Fibroblast of peridontal ligament (primary cell): ENCODE measurements at regions not wholly inside any gene's neighbourhood (a gene's known extent, or its start where the extent isn't known, plus 50 kb on each side); places are given as distances from the start of the nearest gene placed in this dataset.

Experiments used
- DNase-seq: peaks from one replicate; pipeline ENCODE4 v3.0.0-alpha.2; 2010; ENCODE audit errors: extremely low read depth

GRCh38 chr14:94924189-94924588 is 154.3 kb upstream of the GSC start:
- DNase-seq, result no peak

DNA sequence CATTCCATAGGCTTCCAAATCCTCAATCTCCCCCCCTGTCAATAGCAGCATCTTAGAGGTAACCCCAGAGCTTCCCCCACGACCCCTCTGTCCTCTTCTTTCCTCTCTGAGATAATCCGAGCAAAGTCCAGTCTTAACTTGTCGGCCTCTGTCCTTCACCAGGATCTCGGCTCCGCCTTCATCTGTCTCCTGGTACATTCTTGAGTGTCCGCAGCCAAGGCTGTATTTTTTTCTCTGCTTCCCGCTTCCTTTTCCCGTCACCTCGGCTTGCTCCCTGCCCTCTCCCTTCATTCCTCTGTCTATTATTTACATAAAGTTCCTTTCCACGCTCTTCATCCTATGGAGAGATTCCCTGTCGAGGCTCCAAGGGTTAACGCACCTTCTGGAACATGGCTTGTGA is 153.9 kb upstream of the GSC start:
- DNase-seq, result no peak

DNA sequence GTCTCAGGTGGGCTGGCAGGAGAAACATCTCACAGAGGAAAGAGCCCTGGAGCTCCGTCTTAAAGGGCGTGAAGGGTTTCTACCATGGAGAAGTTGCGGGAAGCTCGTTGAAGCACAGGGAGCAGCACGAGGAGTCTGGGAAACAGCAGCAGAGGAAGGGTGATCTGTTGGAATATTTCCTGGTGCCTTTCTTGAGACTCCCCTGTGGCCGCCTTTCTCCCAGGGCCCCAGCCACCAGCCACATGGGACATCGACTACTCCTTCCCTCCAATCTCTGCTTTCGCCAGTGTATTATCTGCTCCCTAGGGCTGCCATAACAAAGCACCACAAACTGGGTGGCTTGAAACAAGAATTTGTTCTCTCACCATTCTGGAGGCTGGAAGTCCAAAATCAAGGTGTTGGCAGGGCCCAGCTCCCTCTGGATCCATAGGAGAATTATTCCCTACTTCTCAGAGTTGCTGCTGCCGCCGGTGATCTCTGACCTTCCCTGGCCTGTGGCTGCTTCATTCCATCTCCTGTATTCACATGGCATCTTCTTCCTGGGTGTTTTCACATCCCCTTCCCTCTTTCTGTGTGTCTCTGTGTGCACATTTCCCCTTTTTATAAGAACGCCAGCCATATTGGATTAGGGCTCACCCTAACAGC is 152.8 kb upstream of the GSC start:
- DNase-seq, result no peak

GRCh38 chr14:94921882-94922585 is 152.1 kb upstream of the GSC start:
- no peak for DNase-seq

- no peak for DNase-seq
Measured at GRCh38 chr14:94921456-94921855, 151.5 kb upstream of the GSC start.

DNA sequence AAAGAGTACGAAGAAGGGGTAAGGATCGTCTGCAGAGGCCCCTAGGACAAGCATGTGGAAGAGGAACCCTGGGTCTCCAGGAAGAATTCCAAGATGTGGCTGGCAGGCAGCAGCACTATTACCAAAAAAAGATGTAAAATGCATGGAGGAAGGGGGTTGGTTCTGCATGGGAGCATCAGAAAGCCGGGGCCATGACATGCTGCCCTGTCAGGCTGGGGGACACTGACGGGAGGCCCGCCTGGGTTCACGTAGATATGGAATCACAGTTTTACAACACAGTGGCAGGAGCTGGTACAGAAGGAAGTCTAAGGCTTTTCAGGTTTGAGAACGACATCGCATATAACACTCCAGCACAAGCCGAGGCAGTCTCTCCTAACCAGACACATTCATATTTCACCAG is 150.0 kb upstream of the GSC start:
- no peak for DNase-seq

GRCh38 chr14:94918896-94919295 is 149.0 kb upstream of the GSC start:
- DNase-seq, result no peak

- no peak for DNase-seq
Measured at GRCh38 chr14:94917041-94917600, 147.2 kb upstream of the GSC start.

- DNase-seq, result no peak
Measured at GRCh38 chr14:94914191-94914590, 144.3 kb upstream of the GSC start.

- peak; percentile 19 for DNase-seq
Measured at GRCh38 chr14:94907626-94908261, 137.8 kb upstream of the GSC start.

GRCh38 chr14:94906991-94907587 is 137.2 kb upstream of the GSC start:
- DNase-seq, result peak; percentile 22

- DNase-seq, result no peak
Measured at GRCh38 chr14:94906577-94906976, 136.7 kb upstream of the GSC start.

- peak; percentile 75 for DNase-seq
Measured at GRCh38 chr14:94904636-94905035, 134.7 kb upstream of the GSC start.

DNA sequence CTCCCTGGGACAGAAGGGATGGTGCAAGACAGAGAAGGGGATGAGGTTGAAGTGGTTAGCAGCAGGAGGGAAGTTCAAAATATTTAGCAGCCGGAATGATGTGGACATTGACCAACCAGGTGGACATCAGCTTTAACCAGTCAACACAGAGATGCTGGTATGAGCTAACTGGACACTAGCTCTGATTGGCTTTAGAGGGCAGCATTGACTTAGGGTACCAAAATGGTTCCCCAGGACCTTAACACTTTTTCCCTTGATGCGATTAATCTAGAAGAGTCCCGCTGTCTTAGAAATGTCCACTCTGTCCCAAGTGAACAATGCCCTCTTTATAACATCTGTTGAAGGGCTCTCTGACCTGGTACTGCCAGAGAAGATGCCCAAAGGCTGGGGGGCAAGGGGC is 134.0 kb upstream of the GSC start:
- no peak for DNase-seq

DNA sequence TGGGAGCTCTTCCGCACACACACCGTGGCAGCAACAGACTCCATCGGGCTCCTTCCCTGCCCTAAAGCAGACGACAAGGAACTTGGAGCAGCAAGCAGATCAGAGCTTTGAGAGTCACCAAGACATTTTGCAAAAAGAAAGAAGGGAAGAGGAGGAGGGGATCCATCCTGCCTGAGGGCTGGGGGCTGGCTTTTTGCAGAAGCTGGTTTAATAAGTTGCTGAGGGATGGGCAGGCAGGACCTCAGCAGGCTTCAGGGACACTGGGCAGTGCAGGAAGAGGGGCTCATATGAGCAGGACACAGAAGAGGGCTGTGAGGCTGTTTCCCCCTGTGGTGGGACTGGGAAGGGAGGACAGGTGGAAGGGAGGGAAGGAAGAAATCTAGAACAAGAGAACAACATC is 133.4 kb upstream of the GSC start:
- DNase-seq, result no peak

- DNase-seq, result no peak
Measured at GRCh38 chr14:94897561-94897960, 127.6 kb upstream of the GSC start.

GRCh38 chr14:94897082-94897481 is 127.2 kb upstream of the GSC start:
- peak; percentile 68 for DNase-seq

DNA sequence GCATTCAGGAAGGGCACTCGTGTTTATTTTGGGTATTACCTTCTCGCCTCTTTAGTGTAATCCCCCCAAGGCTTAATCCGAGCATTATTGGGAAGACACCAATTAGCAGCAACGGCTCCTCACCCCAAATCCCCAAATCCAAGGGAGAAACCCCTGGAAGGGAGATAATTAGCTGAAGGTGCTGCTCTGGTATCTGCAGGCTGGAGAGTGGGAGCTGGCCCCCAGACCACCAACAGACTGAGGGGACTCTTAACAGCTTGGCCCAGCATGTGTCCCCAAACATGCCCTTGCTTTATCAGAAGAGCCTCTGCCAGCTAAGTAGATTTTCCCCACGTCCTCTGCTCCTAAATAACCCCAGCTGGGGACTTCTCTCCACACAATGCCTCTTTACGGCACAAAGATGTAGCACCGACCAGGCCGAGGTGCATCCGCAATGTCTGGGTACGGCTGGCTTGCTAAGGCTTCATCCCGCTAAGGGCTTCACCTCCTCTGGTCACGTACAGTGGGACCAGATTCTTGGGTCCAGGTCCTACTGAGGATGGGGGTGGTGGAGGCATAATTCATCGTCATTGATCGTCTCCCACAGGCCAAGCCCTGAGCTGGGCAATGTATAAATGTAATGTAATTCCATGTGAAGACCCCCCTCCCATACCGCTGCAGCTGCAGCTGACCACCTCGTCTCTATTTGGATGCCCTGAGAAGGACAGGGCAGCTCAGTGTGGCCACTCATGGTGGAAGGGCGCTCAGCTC is 123.7 kb upstream of the GSC start:
- no peak for DNase-seq

DNA sequence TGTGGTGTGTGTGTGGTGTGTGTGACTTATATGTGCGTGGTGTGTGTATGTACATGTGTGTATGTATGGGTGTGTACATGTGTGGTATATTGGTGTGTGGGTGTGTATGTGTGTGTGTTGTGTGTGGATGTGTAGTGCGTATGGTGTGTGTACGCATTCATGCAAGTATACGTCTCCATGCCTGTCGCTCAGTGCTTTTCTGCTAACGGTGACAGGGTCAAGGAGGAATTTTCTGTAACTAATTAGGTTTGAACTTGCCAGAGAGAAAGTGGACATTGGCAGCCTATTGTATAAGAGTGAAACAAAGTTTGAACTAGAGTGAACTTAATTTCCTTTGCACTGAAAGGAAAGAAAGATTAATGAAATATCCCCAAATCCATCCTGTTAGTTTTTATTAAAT is 120.9 kb upstream of the GSC start:
- no peak for DNase-seq

- DNase-seq, result no peak
Measured at GRCh38 chr14:94889520-94890312, 119.8 kb upstream of the GSC start.

DNA sequence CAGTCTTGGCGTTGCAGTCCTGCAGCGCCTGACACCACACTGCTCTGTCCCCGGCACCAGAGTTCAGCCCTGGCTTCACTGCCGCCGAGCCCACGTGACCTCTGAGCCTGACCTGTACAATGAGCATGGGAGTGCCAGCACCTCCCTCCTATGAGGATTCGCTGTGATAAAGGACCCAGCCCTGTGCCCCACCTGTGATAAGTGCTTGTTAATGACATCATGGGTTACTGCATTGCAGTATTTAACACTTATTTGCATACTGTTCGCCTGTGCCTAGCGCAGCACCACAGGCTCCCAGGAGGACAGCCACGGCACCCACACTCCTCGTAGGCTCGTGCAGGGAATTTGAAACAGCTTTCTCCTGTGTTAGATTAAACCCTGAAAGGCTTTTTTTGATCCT is 118.2 kb upstream of the GSC start:
- no peak for DNase-seq
